GM21528 (cell line): ENCODE measurements at regions not wholly inside any gene's neighbourhood (a gene's known extent, or its start where the extent isn't known, plus 50 kb on each side); places are given as distances from the start of the nearest gene placed in this dataset.
A peak's percentile ranks its signal among the peaks of the same experiment; 100 is the strongest.

Experiments
- ATAC-seq: cut with Tn5 transposase; IDR thresholded peaks from one replicate; pipeline ENCODE4 v1.9.1; 2021; ENCODE audit warnings: mild to moderate bottlenecking, moderate library complexity; ENCODE audit not compliant: unreplicated experiment, low FRiP score

GRCh38 chr10:8581521-8582225 is 527.2 kb downstream of the GATA3 start:
- ATAC-seq: no peak

GRCh38 chr10:8583096-8583495 is 528.6 kb downstream of the GATA3 start:
- ATAC-seq: no peak

- ATAC-seq: no peak
Observed at GRCh38 chr10:8584666-8585065, 530.2 kb downstream of the GATA3 start.

- no peak for ATAC-seq
Observed at GRCh38 chr10:8586504-8586903, 532.0 kb downstream of the GATA3 start.

DNA sequence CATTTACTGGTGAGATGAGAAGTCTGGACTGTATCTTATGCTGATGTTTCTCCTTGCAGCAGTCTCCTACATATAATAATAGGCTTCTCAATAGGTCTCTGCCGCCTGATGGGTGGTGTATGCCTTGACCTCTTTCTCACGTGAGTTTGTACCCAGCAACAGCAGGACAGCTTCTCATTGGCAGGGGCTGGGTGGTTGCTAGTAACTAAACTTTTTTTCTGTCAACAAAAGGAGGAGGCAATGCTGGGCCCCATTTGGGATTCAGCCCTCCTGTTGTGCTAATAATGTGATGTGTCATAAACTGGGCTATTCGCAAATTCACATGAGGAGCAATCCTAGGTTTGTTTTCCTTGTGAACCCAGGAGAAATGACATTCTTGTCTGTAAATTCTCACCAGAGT is 533.6 kb downstream of the GATA3 start:
- no peak for ATAC-seq

DNA sequence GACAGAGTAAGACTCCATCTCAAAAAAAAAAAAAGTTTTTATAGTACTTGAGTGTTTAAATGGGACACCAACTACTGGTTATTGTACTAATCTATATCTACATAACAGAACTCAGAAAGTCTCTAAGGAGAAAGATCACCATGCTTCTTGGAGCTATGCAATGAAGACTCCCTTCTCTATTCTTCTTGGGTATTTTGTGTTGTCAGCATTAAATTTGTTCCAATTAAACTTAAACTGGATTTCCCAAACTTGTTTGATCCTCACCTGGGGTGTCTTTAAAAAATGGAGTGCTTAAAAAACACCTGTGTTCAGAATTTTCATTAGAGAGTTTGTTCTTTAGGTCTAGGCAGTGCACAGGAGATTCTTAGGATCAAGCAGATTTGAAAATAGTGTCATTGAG is 536.0 kb downstream of the GATA3 start:
- ATAC-seq: no peak

- no peak for ATAC-seq
Observed at GRCh38 chr10:8591640-8592039, 537.2 kb downstream of the GATA3 start.

GRCh38 chr10:8594176-8594575 is 539.7 kb downstream of the GATA3 start:
- ATAC-seq: no peak

DNA sequence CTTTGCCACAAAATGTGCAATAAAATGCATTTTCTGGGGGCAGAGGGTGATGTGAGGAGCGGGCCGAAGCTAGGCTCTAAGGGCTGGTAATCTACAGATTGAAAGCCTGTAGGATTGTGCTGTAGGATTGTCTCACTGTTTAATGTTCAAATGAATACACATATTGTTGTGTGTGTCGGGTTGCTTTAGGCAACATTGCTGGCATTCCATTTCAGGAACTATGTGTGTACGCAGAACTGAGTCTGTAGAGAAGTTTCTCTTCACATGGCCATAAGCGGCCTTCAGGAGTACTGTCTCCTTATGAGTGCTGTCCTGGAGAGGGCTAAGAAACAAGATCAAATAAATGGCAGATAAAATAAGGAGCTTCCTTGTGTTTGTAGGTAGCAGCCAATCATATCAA is 540.2 kb downstream of the GATA3 start:
- ATAC-seq: no peak

DNA sequence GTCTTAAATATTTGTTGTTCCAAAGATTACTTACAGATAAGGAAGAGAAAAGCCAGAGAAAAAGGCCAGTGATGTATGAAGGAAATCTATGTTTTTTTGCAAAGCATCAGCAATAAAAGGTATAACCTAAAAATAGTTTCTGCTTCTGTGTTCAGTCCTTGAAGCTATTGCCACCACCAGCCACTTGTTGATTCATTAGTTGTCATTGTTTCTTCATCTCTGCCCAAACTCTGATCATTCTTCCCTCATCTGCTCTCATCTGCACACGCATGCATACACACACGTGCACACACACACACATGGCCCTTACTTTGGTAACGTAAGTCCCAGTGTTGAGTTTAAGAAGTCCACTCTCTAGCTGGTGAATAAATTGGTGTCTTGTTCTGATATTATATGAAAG is 540.7 kb downstream of the GATA3 start:
- ATAC-seq: no peak

DNA sequence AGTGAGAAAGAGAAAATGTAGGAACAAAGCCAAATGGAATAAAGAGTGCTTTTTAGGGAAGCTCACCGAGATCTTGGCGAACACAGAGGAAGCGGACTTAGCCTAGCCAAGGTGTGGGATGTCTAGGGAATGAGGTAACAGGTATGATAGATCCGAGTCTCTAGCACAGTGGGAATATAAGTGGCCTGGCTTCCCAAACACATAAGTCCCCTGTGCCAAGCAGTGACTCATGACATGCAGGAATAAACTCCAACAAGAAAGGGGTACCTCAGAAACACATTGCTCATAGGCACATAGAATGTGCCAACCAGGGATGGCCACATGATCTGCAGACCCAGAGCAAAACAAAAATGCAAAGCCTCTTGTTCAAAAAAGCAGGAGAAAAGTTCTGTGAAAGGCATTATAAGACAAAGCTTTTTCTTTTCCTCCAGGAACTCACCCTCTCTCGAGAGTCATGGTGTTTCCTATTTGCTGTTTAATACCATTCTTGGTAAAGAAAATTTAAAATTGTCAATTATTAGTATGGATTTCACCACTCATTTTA is 542.5 kb downstream of the GATA3 start:
- no peak for ATAC-seq

DNA sequence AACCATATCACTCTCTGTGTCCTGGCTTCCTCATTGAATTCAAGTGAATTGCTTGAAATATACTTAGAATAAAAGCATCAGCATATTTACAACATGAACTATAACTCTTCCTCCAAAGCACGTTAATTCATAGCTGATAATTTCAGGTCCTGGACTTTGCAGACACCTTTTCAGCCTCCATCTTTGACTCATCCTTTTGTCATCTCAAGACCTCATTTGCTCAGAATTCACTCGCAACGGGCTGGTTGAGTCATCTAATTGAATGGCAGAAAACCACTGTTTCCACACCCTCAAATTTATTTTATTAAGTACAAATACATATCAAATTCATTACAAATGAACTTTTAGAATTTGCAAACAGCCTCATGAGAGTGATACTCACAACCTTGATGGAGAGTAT is 545.7 kb downstream of the GATA3 start:
- no peak for ATAC-seq

DNA sequence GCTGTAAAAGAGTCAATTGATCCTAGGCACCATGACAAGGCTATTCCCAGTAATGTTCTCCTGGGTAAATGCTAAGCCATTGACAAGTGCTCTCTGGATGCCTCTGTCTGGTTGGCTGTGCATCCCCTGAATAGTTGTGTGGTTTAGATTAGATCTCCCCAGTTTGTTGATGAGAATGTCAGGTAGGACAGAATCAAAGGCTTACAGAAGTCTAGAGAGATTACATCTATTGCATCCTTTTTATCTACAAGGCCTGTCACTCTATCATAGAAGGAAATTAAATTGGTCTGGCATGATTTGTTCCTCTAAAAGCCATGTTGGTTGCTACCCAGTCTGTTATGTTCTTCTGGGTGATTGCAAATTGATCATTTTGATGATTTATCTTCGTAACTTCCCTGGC is 548.3 kb downstream of the GATA3 start:
- ATAC-seq: no peak

DNA sequence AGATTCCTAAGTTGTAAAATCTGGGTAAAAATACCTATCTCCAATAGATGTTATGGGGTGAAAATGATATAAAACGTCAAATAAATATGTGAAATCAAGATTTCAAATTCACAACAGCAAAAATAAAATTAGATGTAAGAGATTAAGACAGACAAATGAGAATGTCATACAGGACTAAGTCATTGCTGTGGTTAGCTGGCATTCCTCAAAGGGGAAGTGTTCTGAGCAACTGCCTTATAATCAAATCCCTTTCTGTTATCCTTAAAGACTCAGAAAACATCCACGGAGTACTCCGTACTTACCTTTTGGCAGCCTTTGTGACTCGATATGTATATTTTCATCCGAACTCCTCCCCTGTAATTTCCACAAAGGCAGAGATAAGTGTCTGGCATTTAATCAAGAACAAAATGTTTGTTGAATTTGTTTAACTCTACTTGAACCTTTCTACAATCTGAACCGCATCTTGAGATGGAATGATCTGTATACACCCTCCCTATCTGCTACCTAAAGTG is 559.6 kb downstream of the GATA3 start:
- ATAC-seq: no peak

GRCh38 chr10:8615118-8615517 is 560.6 kb downstream of the GATA3 start:
- ATAC-seq: no peak

- ATAC-seq: peak; percentile 49
Observed at GRCh38 chr10:8616166-8616565, 561.7 kb downstream of the GATA3 start.

- ATAC-seq: no peak
Observed at GRCh38 chr10:8617792-8618191, 563.3 kb downstream of the GATA3 start.

DNA sequence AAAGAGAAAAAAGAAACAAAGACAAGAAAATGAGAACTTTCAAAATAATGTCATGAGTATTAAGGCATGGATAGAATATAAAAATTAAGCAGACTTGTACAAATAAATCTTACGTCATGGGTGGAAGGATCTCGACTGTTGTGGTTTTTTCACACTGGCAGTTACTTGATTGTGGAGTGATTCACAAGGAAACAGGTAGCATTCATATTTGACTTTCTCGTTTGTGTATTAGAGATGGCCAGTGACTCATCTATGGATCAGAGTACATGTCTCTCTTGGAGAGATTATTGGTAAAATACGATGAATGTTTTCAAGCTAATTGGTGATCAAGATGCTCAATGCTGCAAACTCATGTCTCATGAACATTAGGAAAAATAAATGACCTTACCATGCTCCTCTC is 564.3 kb downstream of the GATA3 start:
- no peak for ATAC-seq

DNA sequence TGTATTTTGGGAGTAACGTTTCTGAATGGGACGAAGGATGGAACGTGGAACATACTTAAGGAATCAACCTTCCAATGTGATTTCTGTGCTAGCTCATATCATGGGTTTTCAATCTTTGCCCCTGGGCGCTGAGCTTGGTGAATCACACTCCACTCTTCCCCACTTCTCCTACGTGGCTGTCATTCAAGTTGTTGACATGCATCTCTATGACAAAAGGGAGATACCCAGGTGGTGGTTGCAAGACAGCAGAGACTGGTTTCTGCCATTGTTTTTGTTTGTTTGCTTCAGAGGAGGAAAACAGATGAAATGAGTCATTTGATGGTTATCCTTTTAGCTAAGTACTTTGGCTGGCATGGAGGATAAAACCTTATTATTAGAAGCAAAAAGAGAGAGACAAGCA is 573.9 kb downstream of the GATA3 start:
- ATAC-seq: no peak

GRCh38 chr10:8633909-8634308 is 579.4 kb downstream of the GATA3 start:
- no peak for ATAC-seq

GRCh38 chr10:8636371-8636770 is 581.9 kb downstream of the GATA3 start:
- no peak for ATAC-seq

- no peak for ATAC-seq
Observed at GRCh38 chr10:8637640-8638039, 583.2 kb downstream of the GATA3 start.
